HUES64 (cell line): ENCODE measurements at regions not wholly inside any gene's neighbourhood (a gene's known extent, or its start where the extent isn't known, plus 50 kb on each side); places are given as distances from the start of the nearest gene placed in this dataset.

ENCODE experiments used
- H3K27ac ChIP-seq: 2 replicates; pipeline ENCODE4 v1.7.0; 2013; ENCODE audit warnings: low read depth, low read length, inconsistent platforms
- H3K27me3 ChIP-seq: 2 replicates; pipeline ENCODE4 v1.6.1; 2013; ENCODE audit warnings: mild to moderate bottlenecking, low read length; ENCODE audit not compliant: insufficient read depth
- H3K36me3 ChIP-seq: 2 replicates; pipeline ENCODE4 v1.6.1; 2013; ENCODE audit warnings: mild to moderate bottlenecking, low read length; ENCODE audit not compliant: insufficient read depth
- H3K4me1 ChIP-seq: 2 replicates; pipeline ENCODE4 v1.6.1; 2013; ENCODE audit warnings: mild to moderate bottlenecking, low read length, moderate library complexity; ENCODE audit not compliant: insufficient read depth
- H3K4me3 ChIP-seq: 2 replicates; pipeline ENCODE4 v1.5.1; 2013; ENCODE audit warnings: mild to moderate bottlenecking, low read length, moderate library complexity
- H3K9ac ChIP-seq: 2 replicates; pipeline ENCODE4 v1.6.1; 2013; ENCODE audit warnings: mild to moderate bottlenecking, low read depth, low read length
- H3K9me3 ChIP-seq: 2 replicates; pipeline ENCODE4 v1.6.1; 2013; ENCODE audit warnings: low read depth, low read length; ENCODE audit not compliant: insufficient read depth
- WGBS: fragments of 150-250, 120-280 bp; methylation state at CpG from one replicate; pipeline ENCODE4 v1.1.7; 2013; ENCODE audit warnings: missing lambda C conversion rate; 5-methylcytosine and 5-hydroxymethylcytosine counted together

DNA sequence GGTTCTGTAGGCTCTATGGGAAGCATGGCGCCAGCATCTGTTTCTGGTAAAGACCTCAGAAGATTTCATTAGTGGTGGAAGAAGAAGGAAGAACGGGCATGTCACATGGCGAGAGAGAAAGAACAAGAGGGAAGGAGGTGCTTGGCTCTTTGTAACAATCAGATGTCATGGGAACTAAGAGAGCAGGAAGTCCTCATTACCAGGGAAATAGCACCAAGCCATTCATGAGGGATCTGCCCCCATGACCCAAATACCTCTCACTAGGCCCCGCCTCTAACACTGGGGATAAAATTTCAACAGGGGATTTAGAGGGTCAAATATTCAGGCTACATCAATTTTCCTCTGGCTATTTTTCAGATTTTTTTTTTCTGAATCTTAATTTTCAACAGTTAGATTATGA is 954.3 kb downstream of the SQOR start:
- Histone ChIP-seq H3K9ac (no peak overlapping the region), H3K4me1 (no peaks in the 10 kb centered on the region), H3K27me3 (no peaks in the 10 kb centered on the region), H3K27ac (no peak overlapping the region), H3K9me3 (no peaks in the 10 kb centered on the region), H3K4me3 (no peak overlapping the region), H3K36me3 (no peaks in the 10 kb centered on the region)
- 91% methylated on average over 4 of the region's 4 CpGs for WGBS

DNA sequence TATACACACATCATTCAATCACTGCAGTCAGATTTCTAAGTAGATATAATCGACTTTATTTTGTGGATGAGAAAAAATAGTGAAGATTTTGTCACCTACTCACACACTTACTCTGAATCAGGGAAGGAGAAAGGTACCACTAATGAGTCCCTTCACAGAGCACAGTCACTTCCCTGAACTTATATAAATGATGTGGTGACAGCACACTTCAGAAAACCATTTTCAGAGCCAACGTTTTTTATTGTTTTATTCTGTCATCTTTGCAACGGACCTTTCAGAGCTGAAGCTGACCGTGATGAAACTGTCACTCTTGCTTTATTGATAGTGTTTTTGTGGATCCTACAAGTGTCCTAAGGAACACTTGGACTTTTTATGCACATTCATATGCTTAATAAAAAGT is 956.6 kb downstream of the SQOR start:
- Histone ChIP-seq H3K27ac (no peak overlapping the region), H3K4me3 (no peak overlapping the region), H3K4me1 (no peaks in the 10 kb centered on the region), H3K9me3 (no peaks in the 10 kb centered on the region), H3K9ac (no peak overlapping the region), H3K27me3 (no peaks in the 10 kb centered on the region), H3K36me3 (no peaks in the 10 kb centered on the region)
- WGBS: 96% methylated on average over 3 of the region's 4 CpGs

DNA sequence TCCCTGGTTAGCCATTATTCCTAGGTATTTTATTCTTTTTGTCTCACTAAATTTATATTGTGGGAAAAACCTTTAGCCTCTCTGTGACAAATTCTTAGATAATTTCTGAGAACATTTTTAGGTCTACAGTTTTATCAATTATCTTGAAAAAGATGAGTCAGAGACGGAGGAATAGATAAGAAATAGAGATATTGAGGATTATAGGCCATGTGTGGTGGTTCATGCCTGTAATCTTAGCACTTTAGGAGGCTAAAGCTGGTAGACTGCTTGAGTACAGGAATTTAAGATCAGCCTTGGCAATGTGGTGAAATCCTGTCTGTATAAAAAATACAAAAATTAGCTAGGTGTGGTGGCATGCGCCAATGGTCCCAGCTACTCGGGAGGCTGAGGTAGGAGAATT is 960.2 kb downstream of the SQOR start:
- Histone ChIP-seq H3K9me3 (no peaks in the 10 kb centered on the region), H3K36me3 (no peaks in the 10 kb centered on the region), H3K9ac (no peak overlapping the region), H3K27ac (no peak overlapping the region), H3K27me3 (no peaks in the 10 kb centered on the region), H3K4me3 (no peak overlapping the region), H3K4me1 (no peaks in the 10 kb centered on the region)
- WGBS: 90% methylated on average over 3 of the region's 3 CpGs

DNA sequence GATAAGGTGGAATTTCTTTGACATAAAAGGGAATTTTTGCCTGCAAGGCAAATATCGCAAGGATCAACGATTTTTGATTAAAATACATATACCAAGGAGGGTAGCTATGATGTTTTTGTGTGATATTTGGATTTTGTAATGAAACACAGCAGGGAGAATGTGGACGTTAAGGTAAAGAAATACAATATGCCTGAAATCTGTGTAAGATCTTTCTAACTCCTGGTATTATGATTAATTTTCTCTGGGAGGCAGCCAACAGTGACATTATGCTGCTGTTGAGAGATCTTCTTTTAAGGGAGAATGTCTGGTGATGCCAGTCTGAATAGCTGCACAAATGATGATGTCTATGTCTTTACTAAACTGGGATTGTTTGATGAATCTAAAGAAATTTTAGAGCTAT is 972.2 kb downstream of the SQOR start:
- WGBS: 99% methylated on average over 3 of the region's 3 CpGs
- Histone ChIP-seq H3K4me1 (no peaks in the 10 kb centered on the region), H3K9ac (no peak overlapping the region)

DNA sequence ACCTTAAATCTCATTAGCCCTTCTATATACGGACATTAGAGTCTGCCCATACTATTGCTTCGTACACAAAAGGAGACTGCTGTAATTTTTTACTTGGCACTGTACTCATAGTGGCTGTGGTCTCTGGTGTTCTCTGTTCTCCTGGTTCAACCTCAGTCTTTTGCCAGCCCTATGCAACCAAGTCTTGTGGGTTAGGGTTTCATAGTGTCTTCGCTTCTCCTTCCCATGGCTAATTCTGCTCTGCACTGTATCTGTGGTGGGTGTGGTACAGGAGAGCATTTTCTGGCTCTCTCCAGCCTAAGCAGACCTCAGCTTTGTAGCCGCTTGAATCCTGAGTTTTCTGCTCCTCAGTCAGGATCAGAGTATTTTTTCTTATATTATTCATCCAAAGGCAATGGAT is 981.2 kb downstream of the SQOR start:
- no peaks in the 10 kb centered on the region for H3K36me3 ChIP-seq
- H3K4me1 ChIP-seq: no peaks in the 10 kb centered on the region
- H3K9ac ChIP-seq: no peak overlapping the region
- no peaks in the 10 kb centered on the region for H3K27me3 ChIP-seq
- 95% methylated on average over 3 of the region's 4 CpGs for WGBS
- H3K4me3 ChIP-seq: no peak overlapping the region
- H3K9me3 ChIP-seq: 0 out of 2 replicates have a peak, but pooled peaks cover 4% of the 10 kb centered on the region
- H3K27ac ChIP-seq: no peak overlapping the region

More for the DNA sequence above, 972.2 kb downstream of the SQOR start:
- H3K36me3 ChIP-seq: no peaks in the 10 kb centered on the region
- no peak overlapping the region for H3K27ac ChIP-seq
- H3K4me3 ChIP-seq: no peak overlapping the region
- no peaks in the 10 kb centered on the region for H3K9me3 ChIP-seq
- no peaks in the 10 kb centered on the region for H3K27me3 ChIP-seq

DNA sequence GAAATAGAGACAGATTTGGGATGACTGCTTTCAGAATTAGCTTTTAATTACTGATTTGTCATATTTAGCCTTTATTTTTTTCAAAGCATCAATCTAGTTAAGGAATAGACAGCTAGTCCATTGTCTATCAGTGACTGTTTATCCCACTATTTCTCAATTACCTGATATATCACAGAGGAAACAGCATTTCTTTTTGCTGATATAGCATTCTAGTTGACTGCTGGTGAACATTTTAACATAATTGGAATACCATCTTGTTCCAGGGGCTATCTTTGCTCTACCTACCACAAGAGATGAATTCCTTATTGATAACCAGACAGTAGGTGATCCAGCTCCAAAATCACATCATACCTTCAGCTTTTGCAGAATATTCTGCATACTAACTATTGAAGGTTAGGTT is 982.7 kb downstream of the SQOR start:
- Histone ChIP-seq H3K4me3 (no peak overlapping the region), H3K36me3 (no peaks in the 10 kb centered on the region), H3K9me3 (0 out of 2 replicates have a peak, but pooled peaks cover 4% of the 10 kb centered on the region), H3K9ac (no peak overlapping the region), H3K27me3 (no peaks in the 10 kb centered on the region), H3K27ac (no peak overlapping the region), H3K4me1 (no peaks in the 10 kb centered on the region)

DNA sequence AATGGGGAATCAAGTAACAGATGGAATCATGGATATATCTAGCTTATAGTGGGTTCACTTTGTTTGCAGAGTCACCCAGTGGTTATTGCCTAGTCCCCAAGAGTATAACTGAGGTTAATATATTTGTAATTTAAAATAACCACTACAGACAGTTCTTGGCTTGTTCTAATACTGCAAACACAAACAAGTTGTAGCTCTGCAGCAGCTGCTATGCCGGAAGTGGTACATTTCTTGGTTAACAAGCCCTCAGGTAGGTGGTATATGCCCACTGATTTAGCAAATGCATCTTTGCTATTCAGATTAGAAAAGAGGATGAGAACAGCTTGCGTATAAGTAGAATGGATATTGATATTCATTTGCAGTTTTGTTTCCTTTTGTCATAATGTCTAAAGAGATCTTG is 984.2 kb downstream of the SQOR start:
- Histone ChIP-seq H3K36me3 (no peaks in the 10 kb centered on the region), H3K27ac (no peak overlapping the region), H3K4me3 (no peak overlapping the region), H3K4me1 (no peaks in the 10 kb centered on the region), H3K27me3 (no peaks in the 10 kb centered on the region), H3K9ac (no peak overlapping the region), H3K9me3 (0 out of 2 replicates have a peak, but pooled peaks cover 4% of the 10 kb centered on the region)
- WGBS: 88% methylated on average over 2 of the region's 2 CpGs

DNA sequence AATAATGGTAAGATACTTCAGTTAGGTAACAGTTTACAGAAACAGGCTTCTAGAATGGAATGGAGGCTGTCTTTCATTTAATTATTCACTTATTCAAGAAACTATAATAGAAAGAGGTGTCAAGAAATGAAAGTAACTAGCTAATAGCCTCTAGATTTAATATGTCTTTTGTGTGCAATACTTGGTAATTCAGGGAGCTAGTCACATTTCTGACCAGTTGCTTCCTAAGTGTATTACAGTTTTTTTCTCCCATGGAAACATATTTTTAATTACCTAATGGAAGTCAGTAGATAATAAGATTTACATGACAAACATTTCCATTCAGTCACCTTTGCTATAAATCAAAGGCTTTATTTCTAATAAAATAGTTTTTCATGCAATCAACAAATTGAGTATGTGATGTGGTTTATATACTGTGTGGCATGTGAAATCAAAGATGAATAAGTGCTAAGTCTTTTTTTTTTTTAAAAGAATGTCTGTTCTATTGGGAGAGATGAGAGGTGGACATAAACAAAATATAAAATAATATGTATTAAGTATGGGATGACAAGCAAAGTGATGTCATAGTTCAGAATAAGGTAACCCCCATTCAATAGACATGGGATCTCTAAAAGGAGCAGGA is 985.7 kb downstream of the SQOR start:
- Histone ChIP-seq H3K4me3 (no peak overlapping the region), H3K27me3 (no peaks in the 10 kb centered on the region), H3K27ac (no peak overlapping the region), H3K9me3 (peaks cover 15% of the 10 kb centered on the region), H3K4me1 (no peaks in the 10 kb centered on the region), H3K9ac (no peak overlapping the region), H3K36me3 (no peaks in the 10 kb centered on the region)

DNA sequence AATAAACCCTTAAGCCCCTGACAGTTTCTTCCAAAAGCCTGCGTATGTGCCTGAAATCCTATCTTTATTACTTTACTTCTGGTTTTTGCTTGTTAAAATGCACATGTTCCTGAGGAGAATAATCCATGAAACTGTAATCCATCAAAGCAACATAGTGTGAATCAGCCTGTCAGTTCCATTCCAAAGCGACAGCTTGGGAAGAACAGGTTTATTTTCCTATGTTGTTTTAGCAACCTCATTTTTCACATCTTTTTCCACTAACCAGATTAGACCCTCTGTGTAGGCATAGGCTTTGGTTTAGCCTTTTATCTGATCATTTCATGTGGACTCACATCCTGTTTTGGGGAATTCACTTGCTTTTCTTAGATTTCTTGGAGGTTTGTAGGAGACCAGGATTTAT is 988.0 kb downstream of the SQOR start:
- H3K27ac ChIP-seq: no peak overlapping the region
- H3K27me3 ChIP-seq: no peaks in the 10 kb centered on the region
- H3K4me3 ChIP-seq: no peak overlapping the region
- 96% methylated on average over 2 of the region's 2 CpGs for WGBS
- H3K36me3 ChIP-seq: no peaks in the 10 kb centered on the region
- no peak overlapping the region for H3K9ac ChIP-seq
- peaks cover 32% of the 10 kb centered on the region for H3K9me3 ChIP-seq
- H3K4me1 ChIP-seq: no peaks in the 10 kb centered on the region

DNA sequence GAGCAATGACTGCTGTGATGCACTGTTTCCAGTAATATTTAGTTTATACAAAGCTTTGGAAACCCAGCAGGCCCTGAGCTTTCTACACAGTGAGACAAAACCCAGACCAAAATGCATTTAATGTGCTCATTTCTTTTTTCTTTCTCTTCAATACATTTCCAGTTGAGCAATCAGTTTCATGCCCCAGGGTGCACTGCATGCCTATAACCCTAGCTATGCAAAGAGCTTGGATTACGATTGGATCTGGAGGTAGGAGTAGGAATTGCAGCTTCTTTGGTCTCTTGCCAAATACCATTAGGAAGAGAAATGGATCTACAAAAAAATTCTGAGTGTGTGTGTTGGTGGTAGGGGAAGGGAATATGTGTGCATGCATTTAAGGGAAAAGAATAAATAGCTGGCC is 1001.4 kb downstream of the SQOR start:
- H3K36me3 ChIP-seq: no peaks in the 10 kb centered on the region
- no peak overlapping the region for H3K9ac ChIP-seq
- H3K27ac ChIP-seq: no peak overlapping the region
- H3K4me3 ChIP-seq: no peak overlapping the region
- no peaks in the 10 kb centered on the region for H3K27me3 ChIP-seq
- no peaks in the 10 kb centered on the region for H3K9me3 ChIP-seq
- WGBS: 71% methylated on average over 1 of the region's 1 CpG
- H3K4me1 ChIP-seq: peaks cover 10% of the 10 kb centered on the region; the same call in 1 of the 2 replicates

DNA sequence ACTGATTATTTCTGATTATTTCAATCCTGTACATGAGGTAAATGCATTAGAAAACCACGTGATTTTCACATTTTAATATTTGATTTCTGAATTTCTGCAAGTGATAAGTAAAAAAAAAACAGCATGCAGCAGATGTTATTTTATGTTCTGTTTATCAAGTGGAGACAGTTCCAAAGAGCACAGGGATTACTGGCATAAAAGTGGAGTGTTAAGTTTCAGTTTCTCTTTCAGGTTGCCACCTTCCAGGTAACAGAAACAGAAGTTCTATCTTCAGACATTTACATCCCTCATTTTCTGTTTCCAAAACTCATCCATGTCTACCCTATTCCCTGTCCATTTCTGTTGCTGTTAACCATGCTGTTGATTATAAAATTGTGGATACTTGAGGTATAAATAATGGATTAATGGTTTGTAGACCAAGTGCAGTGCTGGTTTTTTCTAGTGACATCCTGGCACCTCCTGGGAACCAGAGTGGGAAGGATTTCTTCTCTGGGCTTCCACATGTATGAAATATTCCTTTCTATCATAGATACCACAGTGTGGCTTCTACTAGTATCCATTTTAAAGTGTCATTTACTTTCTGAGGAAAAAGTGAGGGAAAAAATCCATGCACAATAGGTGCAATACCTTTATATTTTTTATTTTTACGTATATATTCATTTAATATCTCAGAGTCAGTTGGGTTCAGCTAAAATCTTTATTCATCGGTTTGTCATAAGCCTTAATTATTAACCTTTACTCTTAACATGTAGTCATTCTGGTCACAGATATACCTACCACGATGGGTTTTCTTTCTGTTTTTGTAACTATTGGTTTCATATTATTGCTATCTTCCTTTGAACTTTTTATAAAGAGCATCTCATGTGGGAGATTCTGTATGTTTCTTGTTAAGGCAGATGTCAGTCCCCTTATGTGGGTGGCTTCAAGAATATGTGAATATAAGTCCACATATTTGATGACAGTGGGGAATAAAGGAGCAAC is 1010.0 kb downstream of the SQOR start:
- 98% methylated on average over 3 of the region's 4 CpGs for WGBS
- no peaks in the 10 kb centered on the region for H3K9me3 ChIP-seq
- H3K4me3 ChIP-seq: no peak overlapping the region
- H3K27me3 ChIP-seq: no peaks in the 10 kb centered on the region
- no peaks in the 10 kb centered on the region for H3K36me3 ChIP-seq
- 0 out of 2 replicates have a peak, but pooled peaks cover 4% of the 10 kb centered on the region for H3K4me1 ChIP-seq
- H3K9ac ChIP-seq: no peak overlapping the region
- H3K27ac ChIP-seq: no peak overlapping the region
